Kidney epithelial cell (primary cell): ENCODE measurements at regions not wholly inside any gene's neighbourhood (a gene's known extent, or its start where the extent isn't known, plus 50 kb on each side); places are given as distances from the start of the nearest gene placed in this dataset.

Source experiments
- DNase-seq: peaks from one replicate; pipeline ENCODE4 v3.0.0-alpha.2; 2010; ENCODE audit warnings: low read depth
- H3K27me3 ChIP-seq: 2 replicates; pipeline ENCODE4 v1.6.0; 2011; ENCODE audit warnings: low read length; ENCODE audit not compliant: control insufficient read depth, insufficient read depth
- H3K36me3 ChIP-seq: 2 replicates; pipeline ENCODE4 v1.5.1; 2011; ENCODE audit warnings: low read length; ENCODE audit not compliant: control insufficient read depth, insufficient read depth
- H3K4me3 ChIP-seq: 2 replicates; pipeline ENCODE4 v1.5.1; 2011; ENCODE audit warnings: low read depth, mild to moderate bottlenecking, control low read depth, low read length
- CTCF ChIP-seq: IDR thresholded peaks from 2 replicates; pipeline ENCODE4 v1.5.1; 2011; ENCODE audit warnings: mild to moderate bottlenecking, moderate library complexity, low read length, control low read depth, inconsistent platforms; ENCODE audit not compliant: insufficient read depth, poor library complexity, severe bottlenecking

- no peak for TF ChIP-seq CTCF
- no peak for DNase-seq
- no peak overlapping the region for H3K4me3 ChIP-seq
- no peaks in the 10 kb centered on the region for H3K27me3 ChIP-seq
- H3K36me3 ChIP-seq: no peaks in the 10 kb centered on the region
Measured at GRCh38 chr5:66452109-66452508, 144.1 kb upstream of the MAST4 start.

- H3K27me3 ChIP-seq: no peaks in the 10 kb centered on the region
- no peak overlapping the region for H3K4me3 ChIP-seq
- no peak for TF ChIP-seq CTCF
- no peaks in the 10 kb centered on the region for H3K36me3 ChIP-seq
- no peak for DNase-seq
Measured at GRCh38 chr5:66454186-66455078, 141.8 kb upstream of the MAST4 start.

GRCh38 chr5:66459728-66460127 is 136.5 kb upstream of the MAST4 start:
- DNase-seq: no peak
- no peaks in the 10 kb centered on the region for H3K27me3 ChIP-seq
- no peak for TF ChIP-seq CTCF
- H3K4me3 ChIP-seq: no peak overlapping the region
- H3K36me3 ChIP-seq: no peaks in the 10 kb centered on the region

GRCh38 chr5:66467564-66467963 is 128.6 kb upstream of the MAST4 start:
- DNase-seq: no peak
- Histone ChIP-seq H3K4me3 (no peak overlapping the region), H3K36me3 (no peaks in the 10 kb centered on the region), H3K27me3 (no peaks in the 10 kb centered on the region)
- TF ChIP-seq CTCF: no peak

- Histone ChIP-seq H3K36me3 (no peaks in the 10 kb centered on the region), H3K4me3 (no peak overlapping the region), H3K27me3 (no peaks in the 10 kb centered on the region)
- DNase-seq: no peak
- TF ChIP-seq CTCF: no peak
Measured at GRCh38 chr5:66469684-66470083, 126.5 kb upstream of the MAST4 start.

GRCh38 chr5:66472010-66472409 is 124.2 kb upstream of the MAST4 start:
- no peaks in the 10 kb centered on the region for H3K36me3 ChIP-seq
- H3K4me3 ChIP-seq: no peak overlapping the region
- no peaks in the 10 kb centered on the region for H3K27me3 ChIP-seq
- no peak for TF ChIP-seq CTCF
- DNase-seq: no peak
